A549 (cell line): ENCODE measurements at regions not wholly inside any gene's neighbourhood (a gene's known extent, or its start where the extent isn't known, plus 50 kb on each side); places are given as distances from the start of the nearest gene placed in this dataset.
A peak's percentile ranks its signal among the peaks of the same experiment; 100 is the strongest.

Experiments
- ATAC-seq, 2 experiments: fragments of 200-7000 bp in 1 of 2; fragments of >200 bp in 1 of 2; cut with Nextera tagmentation in 1 of 2; cut with Tn5 transposase in 1 of 2; 3 replicates each; pipeline versions ENCODE4 v1.8.0 to v1.9.1; 2018 to 2020; ENCODE audit warnings: mild to moderate bottlenecking in 1 of 2, moderate library complexity in 1 of 2
- CTCF ChIA-PET: fragments of 300-600 bp; sonication (Branson Sonifier 250); formaldehyde crosslinking; extraction: SDS; loops from one replicate; lab custom pipeline; 2021; ENCODE audit warnings: antibody characterized with exemption, inconsistent platforms; lab: Yijun Ruan, JAX
- POLR2A ChIA-PET: fragments of 350-600 bp; formaldehyde crosslinking; extraction: SDS; loops from one replicate; lab custom pipeline; 2021; ENCODE audit warnings: antibody characterized with exemption, inconsistent platforms; lab: Yijun Ruan, JAX
- DNase-seq, 2 experiments: peaks; one replicate each; pipeline versions ENCODE4 v3.0.0 to v3.0.0-alpha.2; 2011 to 2016; ENCODE audit warnings: low read depth in 1 of 2, low spot score in 1 of 2
- FAIRE-seq: peaks from 2 replicates; lab custom pipeline; 2011; peaks lifted over from hg19 to GRCh38; lab: Jason Lieb, UNC
- H3K27ac ChIP-seq, 2 experiments: fragments of >200 bp; sonication (Bioruptor Twin); formaldehyde crosslinking; 3 replicates each; pipeline ENCODE4 v1.5.1; 2016 to 2017
- H3K4me1 ChIP-seq: fragments of >200 bp; sonication (Bioruptor Twin); formaldehyde crosslinking; 3 replicates; pipeline ENCODE4 v1.6.1; 2016
- H3K4me2 ChIP-seq: fragments of >200 bp; sonication (Bioruptor Twin); formaldehyde crosslinking; 3 replicates; pipeline ENCODE4 v1.6.1; 2016
- H3K4me3 ChIP-seq: fragments of >200 bp; sonication (Bioruptor Twin); formaldehyde crosslinking; 3 replicates; pipeline ENCODE4 v1.5.1; 2016
- H3K9me3 ChIP-seq: fragments of >200 bp; sonication (Bioruptor Twin); formaldehyde crosslinking; 3 replicates; pipeline ENCODE4 v1.6.1; 2016
- CHD4 ChIP-seq: fragments of 200-600 bp; sonication (generic); IDR thresholded peaks from 2 replicates; pipeline ENCODE4 v1.6.1; 2016; ENCODE audit warnings: antibody characterized with exemption, mild to moderate bottlenecking, borderline replicate concordance
- EP300 ChIP-seq, 2 experiments: fragments of >200 bp; sonication (Bioruptor Twin); formaldehyde crosslinking; IDR thresholded peaks; 2 replicates in 1 of 2; 3 replicates in 1 of 2; pipeline ENCODE4 v1.6.1; 2016 to 2017
- FOSL2 ChIP-seq, 2 experiments: fragments of 450-650 bp in 1 of 2; fragments of >200 bp in 1 of 2; sonication (Bioruptor Twin) in 1 of 2; formaldehyde crosslinking; IDR thresholded peaks; 2 replicates each; pipeline versions ENCODE4 v1.5.0 to v1.6.1; 2016 to 2020; ENCODE audit warnings: mild to moderate bottlenecking in 1 of 2, moderate library complexity in 1 of 2
- HOXA7 ChIP-seq: fragments of 250-450 bp; sonication (Bioruptor Pico); IDR thresholded peaks from 2 replicates; pipeline ENCODE4 v1.5.0; 2020; ENCODE audit warnings: mild to moderate bottlenecking, moderate library complexity
- KDM1A ChIP-seq: fragments of 200-600 bp; sonication (generic); IDR thresholded peaks from 2 replicates; pipeline ENCODE4 v1.6.1; 2016; ENCODE audit warnings: low read depth, mild to moderate bottlenecking
- MAFK ChIP-seq: fragments of 450-650 bp; IDR thresholded peaks from 2 replicates; pipeline ENCODE4 v1.6.1; 2014; ENCODE audit not compliant: partially characterized antibody
- MYC ChIP-seq: IDR thresholded peaks from 2 replicates; pipeline ENCODE4 v1.6.1; 2012; ENCODE audit warnings: mild to moderate bottlenecking, inconsistent platforms, low read length, improper control_type of control experiment, borderline replicate concordance
- NR3C1 ChIP-seq: fragments of >200 bp; sonication (Bioruptor Twin); formaldehyde crosslinking; IDR thresholded peaks from 3 replicates; pipeline ENCODE4 v1.6.1; 2017
- POLR2A ChIP-seq: IDR thresholded peaks from 2 replicates; pipeline ENCODE4 v1.6.1; 2012; ENCODE audit warnings: mild to moderate bottlenecking, low read length
- RAD21 ChIP-seq, 2 experiments: fragments of >200 bp in 1 of 2; sonication (Bioruptor Twin) in 1 of 2; formaldehyde crosslinking in 1 of 2; IDR thresholded peaks in 1 of 2; conservative IDR thresholded peaks in 1 of 2; 2 replicates in 1 of 2; 3 replicates in 1 of 2; pipeline ENCODE4 v1.6.1; 2012 to 2018; ENCODE audit warnings: inconsistent platforms in 1 of 2
- RARB ChIP-seq: fragments of 250-450 bp; sonication (Bioruptor Pico); IDR thresholded peaks from 2 replicates; pipeline ENCODE4 v1.8.0; 2021; ENCODE audit warnings: mild to moderate bottlenecking, moderate library complexity
- RCOR1 ChIP-seq: fragments of 150-350 bp; IDR thresholded peaks from 2 replicates; pipeline ENCODE4 v1.6.1; 2014; ENCODE audit warnings: antibody characterized with exemption, low read length, low read depth
- RFX5 ChIP-seq: fragments of 450-650 bp; IDR thresholded peaks from 2 replicates; pipeline ENCODE4 v1.7.1; 2014; ENCODE audit warnings: antibody characterized with exemption, mild to moderate bottlenecking, moderate library complexity
- SREBF2 ChIP-seq: fragments of 450-650 bp; IDR thresholded peaks from 2 replicates; pipeline ENCODE4 v1.6.1; 2014; ENCODE audit warnings: mild to moderate bottlenecking, moderate library complexity
- WGBS: methylation state at CpG from one replicate; pipeline ENCODE4 v1.1.6; 2017; ENCODE audit errors: missing lambda C conversion rate; 5-methylcytosine and 5-hydroxymethylcytosine counted together
- TF ChIP-seq, protein P1 (sequence below): fragments of 150-350 bp; IDR thresholded peaks from 2 replicates; pipeline ENCODE4 v1.6.1; 2014; ENCODE audit warnings: low read depth, mild to moderate bottlenecking, low read length
- TF ChIP-seq, protein P2 (sequence below): fragments of >200 bp; sonication (Bioruptor Twin); formaldehyde crosslinking; IDR thresholded peaks from 3 replicates; pipeline ENCODE4 v1.5.1; 2016

DNA sequence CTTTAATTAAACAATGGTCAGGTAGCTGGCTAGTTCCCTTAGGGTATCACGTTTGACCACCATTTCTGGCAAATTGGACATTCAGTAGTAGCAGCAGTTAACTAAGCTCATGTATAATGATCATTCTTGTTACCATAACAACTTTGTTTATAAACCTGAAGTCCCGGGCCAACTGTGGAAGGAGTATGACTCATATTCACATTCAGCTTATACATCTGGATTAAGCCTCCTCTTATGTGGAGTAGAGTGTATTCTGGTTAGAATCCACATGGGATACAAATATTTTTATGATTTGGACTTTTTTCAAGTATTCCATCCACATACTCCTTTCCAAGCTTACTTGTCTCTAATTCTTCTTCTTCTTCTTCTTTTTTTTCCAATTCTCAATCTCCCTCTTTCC lies 70.3 kb upstream of the ZSWIM2 start:
- Histone ChIP-seq H3K4me1 (no peaks in the 10 kb centered on the region), H3K27ac (no peak overlapping the region), H3K9me3 (no peaks in the 10 kb centered on the region), H3K4me3 (no peak overlapping the region), H3K4me2 (no peak overlapping the region)
- TF ChIP-seq CHD4 = no peak
- no peak for TF ChIP-seq MAFK
- TF ChIP-seq RARB (CRISPR knock-in tag) = no peak
- no peak for TF ChIP-seq MYC
- no peak for TF ChIP-seq HOXA7
- no peak for TF ChIP-seq FOSL2 (IDR thresholded peaks at IDR 0.05)
- TF ChIP-seq FOSL2 (CRISPR knock-in tag; IDR thresholded peaks at IDR 0.05) = peak; percentile 35; the same call in 1 of the 2 replicates
- FAIRE-seq = no peak
- WGBS = 2% methylated on average over 2 of the region's 2 CpGs
- peak in 1 of 2 experiments; percentile 29 for DNase-seq
- ATAC-seq = peak; percentile 64 to 76; a peak in 5 of 6 replicates
- ChIA-PET CTCF (interaction anchor here (1.2 to 1.9 kb wide), 2 partner anchors 11 to 16 kb away, joined by 3 to 6 read pairs; no protein-coding TSS in a partner anchor), POLR2A (no interaction called here)

DNA sequence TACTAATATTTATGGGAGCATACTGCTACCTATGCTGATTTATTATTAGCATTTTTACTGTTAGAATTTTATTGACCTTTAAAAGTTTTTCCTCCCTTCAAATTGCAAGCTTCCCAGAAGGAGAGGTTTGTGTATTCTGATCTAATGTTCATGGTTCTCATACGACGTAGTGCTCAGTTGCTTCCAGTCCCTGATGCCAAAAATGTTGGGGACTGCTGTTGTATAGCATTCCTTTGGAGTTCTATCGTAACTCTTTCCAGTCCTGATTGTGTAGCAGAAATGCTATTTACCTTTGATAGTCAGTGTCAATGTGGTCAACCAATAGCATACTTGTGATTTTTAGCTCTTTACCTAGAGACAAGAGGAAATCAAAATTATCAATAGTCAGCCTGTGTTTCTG lies 69.5 kb upstream of the ZSWIM2 start:
- no peak for FAIRE-seq
- POLR2A ChIA-PET = no interaction called here
- H3K4me3 ChIP-seq = no peak overlapping the region
- no peaks in the 10 kb centered on the region for H3K9me3 ChIP-seq
- CTCF ChIA-PET = interaction anchor here (1.9 kb wide), 1 partner anchor 15 kb away, joined by 6 read pairs; no protein-coding TSS in a partner anchor
- no peak overlapping the region for H3K27ac ChIP-seq
- no peak overlapping the region for H3K4me2 ChIP-seq
- TF ChIP-seq KDM1A (no peak), RAD21 (conservative IDR thresholded peaks at IDR 0.05 in 1 of 2, IDR thresholded peaks at IDR 0.05 in 1 of 2) (no peak)
- TF ChIP-seq, protein P1, sequence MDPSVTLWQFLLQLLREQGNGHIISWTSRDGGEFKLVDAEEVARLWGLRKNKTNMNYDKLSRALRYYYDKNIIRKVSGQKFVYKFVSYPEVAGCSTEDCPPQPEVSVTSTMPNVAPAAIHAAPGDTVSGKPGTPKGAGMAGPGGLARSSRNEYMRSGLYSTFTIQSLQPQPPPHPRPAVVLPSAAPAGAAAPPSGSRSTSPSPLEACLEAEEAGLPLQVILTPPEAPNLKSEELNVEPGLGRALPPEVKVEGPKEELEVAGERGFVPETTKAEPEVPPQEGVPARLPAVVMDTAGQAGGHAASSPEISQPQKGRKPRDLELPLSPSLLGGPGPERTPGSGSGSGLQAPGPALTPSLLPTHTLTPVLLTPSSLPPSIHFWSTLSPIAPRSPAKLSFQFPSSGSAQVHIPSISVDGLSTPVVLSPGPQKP = no peak
- H3K4me1 ChIP-seq = no peaks in the 10 kb centered on the region
- 78% methylated on average over 3 of the region's 3 CpGs for WGBS
- ATAC-seq = no peak
- DNase-seq = no peak

DNA sequence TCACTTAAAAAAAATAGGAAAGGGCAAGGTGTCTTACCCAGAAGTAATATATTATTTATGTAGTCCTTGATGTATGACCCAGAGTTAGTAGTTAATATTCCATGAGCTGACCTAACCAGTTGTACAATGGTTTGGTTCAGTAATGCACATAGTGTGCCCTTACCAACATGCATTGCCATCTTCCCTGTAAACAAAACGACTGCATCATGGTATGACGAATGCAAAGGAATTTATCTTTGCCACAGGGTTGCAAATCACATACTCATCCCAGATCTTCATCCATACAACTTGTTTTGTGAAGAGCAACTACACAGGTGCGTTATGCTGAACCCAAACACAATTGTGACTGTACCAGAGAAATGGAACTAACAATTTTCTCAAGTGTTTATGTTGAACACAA lies 68.9 kb upstream of the ZSWIM2 start:
- WGBS = 19% methylated on average over 3 of the region's 3 CpGs
- FAIRE-seq (no peak), ATAC-seq (no peak), DNase-seq (no peak)
- CTCF ChIA-PET = no interaction called here
- H3K4me1 ChIP-seq = no peaks in the 10 kb centered on the region
- no peak overlapping the region for H3K4me2 ChIP-seq
- no peak for TF ChIP-seq POLR2A
- TF ChIP-seq EP300 (IDR thresholded peaks at IDR 0.05) = no peak
- no peak for TF ChIP-seq RFX5
- no peak for TF ChIP-seq SREBF2
- TF ChIP-seq, protein P2, sequence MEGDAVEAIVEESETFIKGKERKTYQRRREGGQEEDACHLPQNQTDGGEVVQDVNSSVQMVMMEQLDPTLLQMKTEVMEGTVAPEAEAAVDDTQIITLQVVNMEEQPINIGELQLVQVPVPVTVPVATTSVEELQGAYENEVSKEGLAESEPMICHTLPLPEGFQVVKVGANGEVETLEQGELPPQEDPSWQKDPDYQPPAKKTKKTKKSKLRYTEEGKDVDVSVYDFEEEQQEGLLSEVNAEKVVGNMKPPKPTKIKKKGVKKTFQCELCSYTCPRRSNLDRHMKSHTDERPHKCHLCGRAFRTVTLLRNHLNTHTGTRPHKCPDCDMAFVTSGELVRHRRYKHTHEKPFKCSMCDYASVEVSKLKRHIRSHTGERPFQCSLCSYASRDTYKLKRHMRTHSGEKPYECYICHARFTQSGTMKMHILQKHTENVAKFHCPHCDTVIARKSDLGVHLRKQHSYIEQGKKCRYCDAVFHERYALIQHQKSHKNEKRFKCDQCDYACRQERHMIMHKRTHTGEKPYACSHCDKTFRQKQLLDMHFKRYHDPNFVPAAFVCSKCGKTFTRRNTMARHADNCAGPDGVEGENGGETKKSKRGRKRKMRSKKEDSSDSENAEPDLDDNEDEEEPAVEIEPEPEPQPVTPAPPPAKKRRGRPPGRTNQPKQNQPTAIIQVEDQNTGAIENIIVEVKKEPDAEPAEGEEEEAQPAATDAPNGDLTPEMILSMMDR = no peak
- TF ChIP-seq CHD4 = no peak
- TF ChIP-seq FOSL2 (IDR thresholded peaks at IDR 0.05) = no peak
- TF ChIP-seq FOSL2 (CRISPR knock-in tag; IDR thresholded peaks at IDR 0.05) = no peak
- no peak overlapping the region for H3K27ac ChIP-seq
- H3K9me3 ChIP-seq = no peaks in the 10 kb centered on the region
- no peak overlapping the region for H3K4me3 ChIP-seq
- POLR2A ChIA-PET = no interaction called here

DNA sequence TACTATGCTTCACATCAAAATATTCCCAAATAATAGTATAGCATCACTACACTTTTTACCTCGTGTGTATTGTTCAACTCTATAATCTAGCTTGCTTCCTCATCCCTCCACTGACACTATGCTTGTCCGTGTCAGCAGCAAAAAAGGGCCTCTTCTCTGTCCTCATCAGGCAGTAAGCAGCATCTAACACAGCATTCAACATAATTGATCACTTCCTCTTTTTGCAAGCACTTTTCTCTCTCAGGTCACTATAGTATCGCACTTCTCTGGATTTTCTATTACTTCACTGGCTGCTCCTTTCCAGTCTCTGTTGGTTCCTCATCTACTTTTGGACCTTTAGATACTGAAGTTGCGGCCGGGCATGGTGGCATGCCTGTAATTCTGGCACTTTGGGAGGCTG lies 64.9 kb upstream of the ZSWIM2 start:
- H3K4me3 ChIP-seq = no peak overlapping the region
- H3K27ac ChIP-seq = no peak overlapping the region
- no peaks in the 10 kb centered on the region for H3K9me3 ChIP-seq
- 54% methylated on average over 5 of the region's 5 CpGs for WGBS
- ChIA-PET CTCF (no interaction called here), POLR2A (no interaction called here)
- no peaks in the 10 kb centered on the region for H3K4me1 ChIP-seq
- no peak overlapping the region for H3K4me2 ChIP-seq
- FAIRE-seq = no peak
- TF ChIP-seq RCOR1 (no peak), NR3C1 (no peak)
- no peak for DNase-seq
- no peak for ATAC-seq
